ENCODE measurements at regions not wholly inside any gene's neighbourhood (a gene's known extent, or its start where the extent isn't known, plus 50 kb on each side); places are given as distances from the start of the nearest gene placed in this dataset.

DNA sequence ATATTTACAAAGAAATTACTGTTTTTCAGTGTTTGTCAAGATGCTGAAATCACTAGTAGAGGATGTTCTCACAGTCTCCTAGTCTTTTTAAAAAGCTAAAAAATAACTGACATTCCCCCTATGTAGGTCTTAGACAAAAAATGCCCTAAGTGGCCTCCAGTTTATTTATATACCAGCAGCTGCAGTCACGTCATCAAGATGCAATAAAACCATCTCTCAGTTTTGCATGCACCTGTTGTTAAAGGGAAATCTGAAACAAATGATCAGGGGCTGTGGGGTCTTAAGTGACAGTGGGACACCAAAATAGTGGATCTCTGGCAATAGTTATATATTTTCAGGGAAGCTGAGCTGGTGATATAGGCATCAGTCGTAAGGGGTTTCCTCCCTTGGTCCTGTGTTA is 146.5 kb upstream of the ARPP21 start:
- TF ChIP-seq, protein P1, sequence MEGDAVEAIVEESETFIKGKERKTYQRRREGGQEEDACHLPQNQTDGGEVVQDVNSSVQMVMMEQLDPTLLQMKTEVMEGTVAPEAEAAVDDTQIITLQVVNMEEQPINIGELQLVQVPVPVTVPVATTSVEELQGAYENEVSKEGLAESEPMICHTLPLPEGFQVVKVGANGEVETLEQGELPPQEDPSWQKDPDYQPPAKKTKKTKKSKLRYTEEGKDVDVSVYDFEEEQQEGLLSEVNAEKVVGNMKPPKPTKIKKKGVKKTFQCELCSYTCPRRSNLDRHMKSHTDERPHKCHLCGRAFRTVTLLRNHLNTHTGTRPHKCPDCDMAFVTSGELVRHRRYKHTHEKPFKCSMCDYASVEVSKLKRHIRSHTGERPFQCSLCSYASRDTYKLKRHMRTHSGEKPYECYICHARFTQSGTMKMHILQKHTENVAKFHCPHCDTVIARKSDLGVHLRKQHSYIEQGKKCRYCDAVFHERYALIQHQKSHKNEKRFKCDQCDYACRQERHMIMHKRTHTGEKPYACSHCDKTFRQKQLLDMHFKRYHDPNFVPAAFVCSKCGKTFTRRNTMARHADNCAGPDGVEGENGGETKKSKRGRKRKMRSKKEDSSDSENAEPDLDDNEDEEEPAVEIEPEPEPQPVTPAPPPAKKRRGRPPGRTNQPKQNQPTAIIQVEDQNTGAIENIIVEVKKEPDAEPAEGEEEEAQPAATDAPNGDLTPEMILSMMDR (IDR thresholded peaks at IDR 0.05): no peak
- TF ChIP-seq POLR2A (IDR thresholded peaks at IDR 0.05): no peak

All from esophagus squamous epithelium (tissue), 4 donors.